Urothelium cell line (cell line): ENCODE measurements at regions not wholly inside any gene's neighbourhood (a gene's known extent, or its start where the extent isn't known, plus 50 kb on each side); places are given as distances from the start of the nearest gene placed in this dataset.
"Not testable (repeated sequence)": the region's sequence is repeated elsewhere in the genome, so short reads cannot be mapped to it uniquely, and the experiment has no call there.

Experiments used
- DNase-seq: peaks from one replicate; pipeline ENCODE4 v3.0.0; 2011; ENCODE audit warnings: low spot score, mixed read lengths
- FAIRE-seq: peaks from 2 replicates; lab custom pipeline; 2011; peaks lifted over from hg19 to GRCh38; lab: Jason Lieb, UNC

DNA sequence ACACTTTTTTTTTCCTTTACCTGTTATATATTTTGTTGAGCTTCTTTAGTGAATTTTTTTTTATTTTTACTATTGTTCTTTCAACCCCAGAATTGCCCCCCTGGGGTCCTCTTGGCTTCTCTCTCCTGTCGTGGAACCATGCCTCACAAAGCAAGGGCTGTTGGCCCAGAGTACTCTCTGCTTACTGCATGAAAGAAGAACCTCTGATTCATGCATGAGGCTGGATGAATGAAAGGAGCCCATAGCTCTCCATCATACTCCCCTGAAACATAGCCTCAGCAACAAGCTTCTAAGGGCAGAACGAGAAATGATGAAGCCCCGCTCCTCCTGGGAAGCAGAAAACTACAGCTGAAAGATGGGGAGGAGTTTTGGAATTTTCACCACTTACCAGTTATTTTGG, 1441.0 kb downstream of the BRINP3 start:
- DNase-seq (no peak), FAIRE-seq (no peak)

DNA sequence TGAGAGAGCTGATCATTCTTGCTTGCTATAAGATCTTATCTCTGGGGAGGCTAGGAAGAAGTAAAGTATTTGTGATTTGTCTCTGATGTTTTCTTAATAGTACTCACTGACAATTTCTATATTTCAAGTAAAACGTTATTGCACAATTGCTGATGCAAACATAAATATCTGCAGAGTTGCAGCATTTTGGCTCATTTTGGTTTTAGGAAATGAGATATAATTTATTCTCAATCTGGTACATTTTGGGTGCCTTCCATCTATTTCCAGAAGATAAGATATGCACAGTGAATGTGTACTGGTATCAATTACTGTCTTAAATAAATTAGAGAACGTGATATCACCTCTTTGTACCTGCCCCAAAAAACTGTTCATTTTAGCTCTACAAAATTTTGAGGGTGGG, 1431.5 kb downstream of the BRINP3 start:
- no peak for FAIRE-seq
- DNase-seq: no peak

DNA sequence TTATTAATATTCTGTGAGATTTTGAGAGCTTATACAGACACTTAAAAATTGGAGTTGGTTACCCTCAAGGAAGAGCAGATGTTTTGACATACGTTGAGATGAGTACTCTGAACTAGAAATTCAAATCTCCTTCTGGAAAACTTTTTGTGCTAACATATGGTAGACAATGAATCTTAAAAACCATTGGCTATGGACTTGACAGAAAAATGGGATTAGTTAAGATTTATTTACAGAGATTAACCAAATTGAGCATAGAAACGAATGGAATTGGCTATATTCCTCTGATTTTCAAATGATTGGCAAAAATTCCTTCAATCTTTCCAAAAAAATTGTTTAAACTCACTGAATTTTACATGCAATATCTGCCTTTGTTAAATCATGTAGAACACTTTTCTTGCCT, 1392.9 kb downstream of the BRINP3 start:
- FAIRE-seq: no peak
- DNase-seq: no peak

DNA sequence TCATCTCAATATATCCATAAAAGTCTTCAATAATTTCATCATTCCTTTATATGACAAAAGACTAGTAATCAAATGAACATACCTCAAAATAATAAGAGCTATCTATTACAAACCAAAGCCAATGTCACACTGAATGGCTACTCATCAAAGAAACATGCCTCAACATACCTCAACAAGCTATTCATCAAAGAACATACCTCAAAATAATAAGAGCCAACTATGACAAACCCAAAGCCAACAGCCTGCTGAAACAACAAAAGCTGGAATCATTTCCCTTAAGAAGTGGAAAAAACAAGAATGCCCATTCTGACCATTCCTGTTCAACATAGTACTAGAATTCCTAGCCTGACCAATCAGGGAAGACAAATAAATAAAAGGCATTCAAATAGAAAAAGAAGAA, 1373.7 kb downstream of the BRINP3 start:
- no peak for DNase-seq
- FAIRE-seq: no peak

DNA sequence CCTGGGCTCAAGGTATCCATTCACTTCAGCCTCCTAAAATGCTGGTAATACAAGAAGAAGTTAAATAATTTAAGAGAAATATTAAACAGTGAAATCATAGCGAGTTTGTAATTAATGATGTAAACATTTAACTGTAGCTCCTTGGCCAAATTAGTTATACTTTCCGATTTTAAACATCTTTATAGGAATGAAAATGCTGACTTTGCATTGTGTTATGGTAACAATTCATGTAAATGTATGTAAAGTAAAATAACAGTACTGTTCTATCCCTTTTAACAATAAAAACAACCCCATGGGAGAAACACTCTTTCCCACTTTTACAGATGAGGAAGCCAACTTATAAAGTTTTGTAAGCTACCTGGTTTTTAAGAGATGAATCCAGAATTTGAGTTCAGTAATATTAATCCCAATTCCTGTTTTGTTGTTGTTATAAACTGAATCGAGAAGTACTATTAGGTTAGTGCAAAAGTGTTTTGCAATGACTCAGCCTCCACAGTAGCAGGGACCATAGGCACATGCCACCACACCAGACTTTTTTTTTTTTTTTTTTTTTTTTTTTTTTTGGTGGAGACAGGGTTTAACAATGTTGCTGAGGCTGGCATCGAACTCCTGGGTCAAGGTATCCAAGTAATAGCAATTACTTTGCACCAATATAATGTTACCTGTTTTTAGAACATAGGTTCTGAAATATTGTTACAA, 1360.4 kb downstream of the BRINP3 start:
- FAIRE-seq (no peak), DNase-seq (no peak)

DNA sequence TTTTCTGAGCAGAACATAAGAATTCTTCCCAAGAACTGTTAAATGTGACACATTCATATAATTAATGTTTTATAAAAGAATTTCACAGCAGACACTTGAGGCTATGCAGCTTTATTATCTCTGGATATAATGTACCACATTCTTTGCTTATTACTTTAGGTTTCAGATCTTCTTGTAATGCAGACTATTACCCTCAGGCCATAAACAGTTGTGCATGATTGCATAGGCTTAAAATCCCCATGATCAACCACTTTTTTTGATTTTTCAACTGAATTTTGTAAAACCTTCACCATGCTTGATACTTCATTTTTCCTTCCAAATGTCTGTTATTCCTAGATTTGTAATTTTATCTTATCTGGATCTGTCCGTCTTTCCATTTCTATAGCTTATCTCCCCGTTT, 1355.7 kb downstream of the BRINP3 start:
- DNase-seq: no peak
- FAIRE-seq: no peak

DNA sequence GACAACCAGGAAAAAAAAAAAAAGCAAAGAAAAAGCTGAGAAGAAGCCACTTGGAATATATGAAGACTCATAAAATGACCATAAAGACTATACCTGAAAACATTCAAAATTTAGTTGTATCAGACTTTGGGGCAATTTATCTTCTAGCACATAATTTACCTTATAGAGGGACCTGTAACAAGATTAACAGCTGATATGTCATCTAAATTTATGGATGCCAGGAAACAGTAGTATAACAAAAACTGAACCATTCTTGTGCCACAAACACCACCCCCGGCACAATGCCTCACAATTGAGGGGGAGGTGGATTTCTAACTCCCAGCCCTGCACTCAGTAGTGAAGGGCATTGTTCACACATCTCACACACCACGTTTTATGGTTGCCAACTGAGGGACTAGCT, 1352.0 kb downstream of the BRINP3 start:
- DNase-seq: no peak
- FAIRE-seq: no peak

DNA sequence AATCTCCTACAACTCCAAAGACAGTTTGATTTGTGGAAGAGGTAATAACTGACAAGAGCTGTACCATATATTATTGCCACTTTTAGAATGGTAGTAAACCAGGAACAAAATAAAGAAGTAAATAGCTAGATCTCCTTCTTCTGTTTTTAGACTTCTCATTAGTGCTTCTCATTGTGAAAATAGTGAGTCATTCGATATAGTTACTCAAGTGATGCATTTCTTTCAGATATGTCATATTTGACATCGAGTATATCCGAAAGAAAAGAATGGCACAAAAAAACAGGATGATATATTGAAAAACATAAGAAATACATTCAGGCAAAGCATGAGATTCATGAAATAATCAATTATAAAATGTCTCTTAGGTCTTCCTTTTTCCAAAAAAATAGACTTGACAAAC, 1346.1 kb downstream of the BRINP3 start:
- DNase-seq (no peak), FAIRE-seq (no peak)

DNA sequence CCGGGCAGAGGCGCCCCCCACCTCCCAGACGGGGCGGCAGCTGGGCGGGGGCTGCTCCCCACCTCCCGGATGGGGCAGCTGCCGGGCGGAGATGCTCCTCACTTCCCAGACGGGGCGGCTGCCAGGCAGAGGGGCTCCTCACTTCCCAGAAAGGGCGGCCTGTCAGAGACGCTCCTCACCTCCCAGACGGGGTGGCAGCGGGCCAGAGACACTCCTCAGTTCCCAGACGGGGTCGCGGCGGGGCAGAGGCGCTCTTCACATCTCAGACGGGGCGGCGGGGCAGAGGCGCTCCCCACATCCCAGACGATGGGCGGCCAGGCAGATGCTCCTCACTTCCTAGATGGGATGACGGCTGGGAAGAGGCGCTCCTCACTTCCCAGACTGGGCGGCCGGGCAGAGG, 1337.9 kb downstream of the BRINP3 start:
- FAIRE-seq, DNase-seq: not testable (repeated sequence)

DNA sequence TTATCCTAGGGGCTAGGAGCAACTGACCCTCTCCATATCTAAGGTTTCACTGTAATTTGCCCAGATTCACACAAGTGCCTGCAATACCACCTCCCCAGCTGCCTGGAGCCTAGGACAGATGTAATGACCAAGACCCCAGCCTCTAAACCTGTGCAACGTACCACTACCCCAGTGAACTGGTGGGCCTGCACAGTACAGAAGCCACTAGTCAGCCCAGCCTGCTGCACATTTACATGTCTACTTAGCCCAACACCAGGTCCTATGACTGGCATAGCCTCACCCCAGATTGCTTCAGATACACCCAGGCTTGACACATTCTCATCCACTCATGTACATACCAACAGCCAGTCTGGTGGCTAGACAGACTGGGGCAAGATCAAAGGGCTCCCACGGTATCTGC, 1336.6 kb downstream of the BRINP3 start:
- no peak for FAIRE-seq
- DNase-seq: no peak

DNA sequence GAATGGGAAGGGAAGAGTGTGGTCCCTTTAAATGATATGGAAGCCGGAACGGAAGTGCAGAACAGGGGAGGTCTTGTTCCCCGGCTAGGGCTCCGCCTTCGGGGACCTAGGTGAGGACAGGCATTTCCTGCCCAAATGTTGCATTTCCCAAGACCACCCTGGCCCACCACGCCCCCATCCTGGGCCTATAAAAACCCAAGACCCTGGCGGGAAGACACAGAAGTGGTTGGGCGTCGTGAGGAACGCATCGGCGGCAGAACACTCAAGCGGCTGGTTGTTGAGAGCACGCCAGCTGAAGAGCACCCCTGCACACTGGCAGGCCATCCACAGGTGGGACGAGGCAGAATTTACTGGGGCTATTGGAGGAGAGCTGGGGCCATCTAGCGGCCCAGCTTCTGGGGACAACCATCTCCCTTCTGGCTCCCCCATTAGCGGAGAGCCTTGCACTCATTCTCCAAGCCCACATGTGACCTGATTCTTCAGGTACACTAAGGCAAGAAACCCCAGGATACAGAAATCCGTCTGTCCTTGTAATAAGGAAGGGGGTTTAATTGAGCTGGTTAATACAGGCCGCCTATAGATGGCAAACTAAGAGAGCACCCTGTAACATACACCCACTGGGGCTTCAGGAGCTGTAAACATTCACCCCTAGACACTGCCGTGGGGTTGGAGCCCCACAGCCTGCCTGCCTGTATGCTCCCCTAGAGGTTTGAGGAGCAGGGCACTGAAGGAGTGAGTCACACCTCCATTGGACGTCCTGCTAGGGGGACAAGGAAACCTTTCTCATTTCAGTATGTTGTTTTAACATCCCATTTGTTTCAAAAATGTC, 1327.9 kb downstream of the BRINP3 start:
- DNase-seq (no peak), FAIRE-seq (no peak)

DNA sequence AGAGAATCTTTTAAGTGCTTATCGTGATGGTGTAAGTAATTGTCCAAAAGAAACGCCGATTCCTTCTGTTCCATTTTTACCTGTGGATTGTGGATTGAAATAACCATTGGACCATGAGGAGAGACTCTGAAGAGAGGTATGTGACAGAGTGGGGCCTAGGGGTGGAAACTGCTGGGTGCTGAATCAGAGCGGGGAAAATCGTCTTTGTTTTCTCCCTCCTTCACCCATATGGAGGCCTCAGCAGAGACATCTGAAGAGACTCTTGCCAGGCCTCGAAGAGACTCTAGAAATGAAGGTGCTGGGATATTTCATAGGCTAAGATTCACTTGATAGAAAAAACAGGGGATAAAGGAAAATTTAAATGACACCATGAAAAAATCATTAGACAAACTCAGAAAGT, 1327.0 kb downstream of the BRINP3 start:
- DNase-seq (no peak), FAIRE-seq (no peak)

DNA sequence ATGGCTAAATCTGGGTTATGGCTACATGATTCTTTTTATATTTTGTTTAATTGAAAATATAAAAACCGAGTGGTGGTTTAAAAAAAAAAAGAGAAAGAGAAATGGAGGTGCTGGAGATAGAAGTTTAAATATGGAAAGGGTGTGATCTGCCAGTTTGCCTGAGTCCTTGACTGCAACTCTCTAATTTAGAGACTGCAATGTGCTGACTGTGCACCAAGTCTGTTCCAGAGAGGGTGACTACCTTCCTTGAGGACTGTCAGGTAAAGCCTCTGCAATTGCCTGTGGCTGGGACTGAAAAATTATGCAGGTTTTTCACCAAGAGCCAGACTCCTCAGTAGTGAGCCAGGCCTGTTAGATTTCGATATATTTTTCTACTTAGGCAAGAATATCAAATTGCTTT, 1326.3 kb downstream of the BRINP3 start:
- FAIRE-seq (no peak), DNase-seq (no peak)

DNA sequence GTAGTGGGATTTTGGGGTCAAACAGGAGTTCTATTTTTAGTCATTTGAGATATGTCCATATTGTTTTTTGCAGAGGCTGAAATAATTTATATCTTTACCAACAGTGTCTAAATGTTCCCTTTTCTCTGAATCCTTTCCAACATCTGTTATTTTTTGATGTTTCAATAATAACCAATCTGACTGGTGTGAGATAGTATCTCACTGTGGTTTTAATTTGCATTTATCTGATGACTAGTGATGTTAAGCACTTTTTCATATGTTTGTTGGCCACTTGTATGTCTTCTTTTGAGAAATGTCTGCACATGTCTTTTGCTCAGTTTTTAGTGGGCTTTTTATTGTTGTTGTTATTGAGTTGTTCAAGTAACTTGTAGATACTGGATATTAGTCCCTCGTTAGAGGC, 1325.0 kb downstream of the BRINP3 start:
- FAIRE-seq (no peak), DNase-seq (no peak)

DNA sequence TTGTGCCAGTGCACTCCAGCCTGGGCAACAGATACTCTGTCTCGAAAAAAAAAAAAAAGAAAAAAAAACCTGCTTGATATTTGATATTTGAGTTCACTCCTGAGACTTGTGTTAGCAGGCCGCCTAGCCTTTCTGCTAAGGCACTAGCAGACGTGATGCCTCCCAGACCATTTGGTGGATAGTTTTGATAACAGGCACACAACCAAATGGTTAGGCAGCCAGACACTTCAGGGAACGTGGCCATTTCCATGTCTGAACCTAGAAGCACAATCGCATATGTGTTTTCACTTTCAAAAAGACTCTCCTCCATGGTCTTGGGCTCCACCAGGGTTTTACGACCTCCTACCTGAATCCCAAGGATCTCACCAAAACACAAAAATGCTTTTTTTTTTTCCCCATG, 1319.5 kb downstream of the BRINP3 start:
- DNase-seq: no peak
- FAIRE-seq: no peak

DNA sequence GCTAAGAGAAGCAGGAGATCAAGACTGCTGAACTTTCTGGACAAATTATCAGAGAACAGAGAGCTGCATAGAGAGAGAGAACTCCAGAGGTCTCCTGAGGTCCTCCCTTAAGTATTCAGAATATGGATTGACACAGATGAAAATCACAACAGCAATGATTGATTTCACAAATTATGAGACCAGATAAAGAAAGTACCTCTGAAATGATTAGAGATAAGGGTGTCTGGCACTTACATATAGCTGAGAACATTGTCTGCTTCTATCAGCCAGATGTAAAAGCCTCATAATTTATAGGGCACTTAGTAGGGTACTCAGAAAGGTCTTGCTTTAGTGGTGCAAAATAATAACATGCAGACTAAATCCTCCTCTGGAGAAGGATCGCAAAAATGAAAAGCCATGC, 1301.8 kb downstream of the BRINP3 start:
- DNase-seq: no peak

DNA sequence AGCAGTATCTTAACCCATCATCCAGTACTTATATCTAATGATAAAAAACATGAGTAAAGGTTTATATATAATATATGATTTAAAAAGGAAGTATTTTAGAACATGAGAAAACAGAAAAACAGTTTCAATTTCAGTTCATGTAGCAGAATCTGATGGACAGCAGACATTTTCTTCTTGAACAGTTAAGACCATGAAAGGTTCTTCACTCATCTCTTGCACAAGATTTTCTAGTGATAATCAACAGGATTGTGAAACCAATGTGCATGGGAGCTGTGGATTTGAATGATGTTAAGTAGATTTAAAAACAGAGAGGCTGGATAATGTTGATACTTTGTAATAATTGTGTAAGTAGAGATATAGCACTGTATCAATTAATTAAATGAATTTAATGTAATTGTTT, 1297.6 kb downstream of the BRINP3 start:
- FAIRE-seq (no peak), DNase-seq (no peak)

More for the DNA sequence above, 1301.8 kb downstream of the BRINP3 start:
- no peak for FAIRE-seq

DNA sequence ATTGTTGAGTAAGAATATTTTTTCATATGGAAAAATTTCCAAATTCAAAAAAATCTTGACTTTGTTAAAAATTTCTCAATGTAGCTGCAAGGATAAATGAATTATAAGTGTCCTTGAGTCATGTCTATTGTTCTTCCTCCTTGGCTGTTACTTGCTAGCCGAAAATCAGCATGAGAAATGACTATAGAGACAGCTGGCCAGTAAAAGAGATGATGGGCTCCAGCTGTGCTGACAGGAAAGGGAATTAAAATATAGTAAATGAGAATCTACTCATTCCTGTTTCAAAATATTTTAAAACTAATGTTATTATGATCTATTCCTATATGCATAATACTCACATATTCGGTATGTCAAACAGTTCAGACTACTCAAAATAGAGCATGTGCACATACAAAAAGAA, 1292.6 kb downstream of the BRINP3 start:
- DNase-seq (no peak), FAIRE-seq (no peak)

DNA sequence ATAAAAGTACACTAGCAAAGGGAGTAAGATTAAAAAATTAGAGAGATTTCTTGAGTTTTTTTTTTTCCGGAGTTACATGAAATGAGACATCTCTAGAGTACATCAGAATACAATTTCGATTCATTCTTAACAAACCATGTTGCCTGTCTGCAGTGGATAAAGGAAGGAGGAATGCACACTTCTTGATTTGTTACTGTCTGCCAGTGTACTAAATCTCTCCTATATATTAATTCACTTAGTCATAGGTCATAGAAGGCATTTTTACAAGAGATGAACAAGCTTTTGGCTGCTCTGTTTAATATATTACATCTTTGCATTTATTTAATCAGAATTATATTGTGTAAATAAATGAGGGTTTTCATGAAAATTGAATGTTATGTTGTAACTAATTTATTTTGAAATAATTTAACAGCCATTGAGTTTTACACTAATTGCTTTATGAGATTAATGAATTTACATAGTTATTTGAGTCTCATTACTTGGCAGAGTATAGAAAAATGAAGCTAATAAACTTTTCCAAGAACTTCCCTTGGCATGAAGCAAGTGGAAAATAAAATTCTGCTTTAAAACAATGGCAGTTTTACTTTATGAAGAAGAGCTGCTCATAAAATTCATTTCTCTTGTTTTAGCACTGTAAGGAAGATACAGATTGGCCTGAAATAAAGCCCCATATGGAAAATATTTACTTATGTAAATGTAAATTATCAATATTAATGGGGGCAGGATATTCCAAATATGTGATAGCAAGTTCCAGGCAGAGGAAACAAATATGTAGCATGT, 1284.7 kb downstream of the BRINP3 start:
- no peak for DNase-seq
- FAIRE-seq: no peak

DNA sequence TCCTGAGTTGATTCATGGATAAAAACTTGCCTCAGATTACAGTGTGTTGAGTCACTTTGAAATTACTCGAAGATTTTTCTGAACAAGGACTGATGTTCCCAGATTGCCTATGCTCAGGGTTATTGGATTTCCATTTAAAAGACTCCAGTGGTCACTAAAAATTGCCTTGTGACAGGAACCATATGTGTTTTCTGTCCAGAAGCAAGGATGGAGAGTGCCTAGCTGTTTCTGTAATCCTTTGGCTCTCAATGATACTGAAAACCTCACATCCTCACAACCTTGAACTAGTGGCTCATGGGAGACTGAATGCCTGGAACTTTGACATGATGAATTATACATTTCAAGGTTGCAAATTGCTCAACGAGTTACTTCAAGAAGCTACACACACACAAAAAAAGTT, 1271.8 kb downstream of the BRINP3 start:
- DNase-seq (no peak), FAIRE-seq (no peak)

DNA sequence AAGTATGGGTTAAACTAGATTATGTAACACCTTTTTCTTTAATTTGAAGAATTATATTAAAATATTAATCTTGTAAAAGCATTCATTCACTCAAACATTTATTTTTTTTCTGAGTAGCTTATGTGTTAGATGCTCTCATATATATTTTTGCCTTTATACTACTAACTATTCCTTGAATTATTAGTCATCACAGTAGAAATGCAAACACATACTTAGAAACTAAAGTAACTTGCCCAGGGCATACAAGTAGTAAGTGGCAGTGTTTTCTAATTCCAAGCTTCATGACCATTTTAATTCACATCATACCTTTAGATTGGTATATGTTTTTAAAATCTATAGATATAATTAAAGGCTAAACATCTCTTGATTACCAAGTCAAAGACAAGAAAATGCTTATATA, 1271.0 kb downstream of the BRINP3 start:
- DNase-seq: no peak
- FAIRE-seq: no peak

DNA sequence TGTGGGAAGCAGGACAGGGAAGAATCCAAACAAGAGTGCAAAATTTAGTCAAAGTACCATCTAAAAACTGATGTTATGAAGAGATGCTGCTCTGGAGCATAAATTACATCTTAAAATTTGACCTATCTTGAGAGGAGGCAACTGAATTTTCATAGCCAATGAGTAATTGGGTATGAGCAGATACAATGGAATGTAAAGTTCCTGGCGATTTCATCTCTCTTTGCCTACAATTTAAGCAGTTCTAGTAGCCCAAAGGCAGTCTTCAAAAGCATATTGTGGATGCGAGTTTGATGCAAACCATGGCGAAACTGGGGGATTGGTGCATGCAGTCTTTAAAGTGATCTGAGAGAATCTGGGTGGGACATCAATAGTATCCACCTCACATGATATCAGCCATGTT, 1265.9 kb downstream of the BRINP3 start:
- FAIRE-seq (no peak), DNase-seq (no peak)
